ENCODE measurements at regions not wholly inside any gene's neighbourhood (a gene's known extent, or its start where the extent isn't known, plus 50 kb on each side); places are given as distances from the start of the nearest gene placed in this dataset.

DNA sequence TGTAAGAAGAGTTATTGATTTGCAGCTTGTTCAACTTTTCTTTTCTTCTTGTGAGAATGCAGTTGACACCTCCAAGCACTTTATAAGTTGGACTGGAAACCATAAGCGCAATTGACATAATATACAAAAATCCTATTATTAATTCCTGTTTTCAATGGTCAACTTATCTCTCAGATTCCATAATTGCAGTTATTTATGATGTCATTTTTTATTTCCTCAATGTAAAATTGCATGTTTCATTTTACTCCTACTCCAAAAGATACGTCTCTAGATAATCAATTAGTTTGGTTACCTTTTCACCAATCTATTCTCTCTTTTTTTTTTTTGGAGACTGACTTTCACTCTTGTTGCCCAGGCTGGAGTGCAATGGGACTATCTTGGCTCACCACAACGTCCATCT lies 1416.1 kb upstream of the CDH6 start:
- Histone ChIP-seq H3K23ac (ENCODE audit: low read length in 2 of 2) (no peak overlapping the region), H3K4me1 (ENCODE audit: control insufficient read depth, insufficient read depth, low read depth, low read length) (no peaks in the 10 kb centered on the region), H3K27ac (ENCODE audit: low read length, poor library complexity, severe bottlenecking) (no peak overlapping the region), H3K18ac (ENCODE audit: low read depth in 1 of 2, low read length in 2 of 2) (no peak overlapping the region), H2BK12ac (ENCODE audit: low read length in 2 of 2) (no peak overlapping the region), H2AK5ac (ENCODE audit: low read length, severe bottlenecking) (no peak overlapping the region), H4K91ac (ENCODE audit: low read length) (no peak overlapping the region), H3K36me3 (ENCODE audit: control insufficient read depth in 1 of 2, insufficient read depth in 2 of 2, low read depth in 1 of 2, low read length in 2 of 2) (no peaks in the 10 kb centered on the region), H3K79me1 (replicated peaks; ENCODE audit: low read length, poor library complexity, severe bottlenecking) (no peaks in the 10 kb centered on the region), H2BK120ac (ENCODE audit: low read depth, low read length) (no peak overlapping the region), H3K4ac (ENCODE audit: low read depth in 1 of 2, low read length in 2 of 2) (no peak overlapping the region), H3K27me3 (ENCODE audit: control insufficient read depth in 1 of 2, insufficient read depth in 1 of 2, low read length in 2 of 2) (no peaks in the 10 kb centered on the region), H2AFZ (ENCODE audit: low read depth, low read length) (no peak overlapping the region), H3K4me2 (ENCODE audit: low read length, poor library complexity, severe bottlenecking) (no peak overlapping the region), H3K9ac (ENCODE audit: low read length) (no peak overlapping the region), H3K9me3 (ENCODE audit: control insufficient read depth, low read length) (peaks cover 14% of the 10 kb centered on the region), H2BK5ac (ENCODE audit: low read depth, low read length, poor library complexity, severe bottlenecking) (no peak overlapping the region), H2BK15ac (ENCODE audit: low read depth, poor library complexity, severe bottlenecking) (no peak overlapping the region), H3K14ac (ENCODE audit: low read length in 2 of 2) (no peak overlapping the region), H4K8ac (ENCODE audit: low read length) (no peak overlapping the region), H3K4me3 (ENCODE audit: insufficient read depth in 1 of 2, low read depth in 1 of 2, low read length in 2 of 2) (no peak overlapping the region)
- WGBS: 81% methylated on average over 3 of the region's 3 CpGs
- DNase-seq: no peak

- Histone ChIP-seq H3K9ac (ENCODE audit: low read length) (no peak overlapping the region), H2BK120ac (ENCODE audit: low read depth, low read length) (no peak overlapping the region)
Measured at GRCh38 chr5:29770936-29771335, 1422.5 kb upstream of the CDH6 start.

GRCh38 chr5:29769474-29769873 lies 1424.0 kb upstream of the CDH6 start:
- Histone ChIP-seq H3K79me1 (replicated peaks; ENCODE audit: low read length, poor library complexity, severe bottlenecking) (no peaks in the 10 kb centered on the region), H3K14ac (ENCODE audit: low read length in 2 of 2) (no peak overlapping the region), H3K27me3 (ENCODE audit: control insufficient read depth in 1 of 2, insufficient read depth in 1 of 2, low read length in 2 of 2) (no peaks in the 10 kb centered on the region), H3K9ac (ENCODE audit: low read length) (no peak overlapping the region), H2BK120ac (ENCODE audit: low read depth, low read length) (no peak overlapping the region), H2BK12ac (ENCODE audit: low read length in 2 of 2) (no peak overlapping the region), H2AFZ (ENCODE audit: low read depth, low read length) (no peak overlapping the region), H2BK15ac (ENCODE audit: low read depth, poor library complexity, severe bottlenecking) (no peak overlapping the region), H3K23ac (ENCODE audit: low read length in 2 of 2) (no peak overlapping the region), H3K36me3 (ENCODE audit: control insufficient read depth in 1 of 2, insufficient read depth in 2 of 2, low read depth in 1 of 2, low read length in 2 of 2) (no peaks in the 10 kb centered on the region), H4K91ac (ENCODE audit: low read length) (no peak overlapping the region), H3K18ac (ENCODE audit: low read depth in 1 of 2, low read length in 2 of 2) (no peak overlapping the region), H2AK5ac (ENCODE audit: low read length, severe bottlenecking) (no peak overlapping the region), H3K9me3 (ENCODE audit: control insufficient read depth, low read length) (peaks cover 10% of the 10 kb centered on the region), H3K4ac (ENCODE audit: low read depth in 1 of 2, low read length in 2 of 2) (no peak overlapping the region), H4K8ac (ENCODE audit: low read length) (no peak overlapping the region), H3K4me3 (ENCODE audit: insufficient read depth in 1 of 2, low read depth in 1 of 2, low read length in 2 of 2) (no peak overlapping the region), H3K27ac (ENCODE audit: low read length, poor library complexity, severe bottlenecking) (no peak overlapping the region), H3K4me1 (ENCODE audit: control insufficient read depth, insufficient read depth, low read depth, low read length) (no peaks in the 10 kb centered on the region), H3K4me2 (ENCODE audit: low read length, poor library complexity, severe bottlenecking) (no peak overlapping the region), H2BK5ac (ENCODE audit: low read depth, low read length, poor library complexity, severe bottlenecking) (no peak overlapping the region)
- WGBS: 100% methylated on average over 5 of the region's 5 CpGs
- no peak for DNase-seq

More at GRCh38 chr5:29770936-29771335, 1422.5 kb upstream of the CDH6 start:
- no peaks in the 10 kb centered on the region for H3K27me3 ChIP-seq (ENCODE audit: control insufficient read depth in 1 of 2, insufficient read depth in 1 of 2, low read length in 2 of 2)
- no peak overlapping the region for H3K27ac ChIP-seq (ENCODE audit: low read length, poor library complexity, severe bottlenecking)
- no peaks in the 10 kb centered on the region for H3K4me1 ChIP-seq (ENCODE audit: control insufficient read depth, insufficient read depth, low read depth, low read length)
- H4K91ac ChIP-seq (ENCODE audit: low read length): no peak overlapping the region
- peaks cover 12% of the 10 kb centered on the region for H3K9me3 ChIP-seq (ENCODE audit: control insufficient read depth, low read length)
- no peak overlapping the region for H2BK15ac ChIP-seq (ENCODE audit: low read depth, poor library complexity, severe bottlenecking)
- no peak overlapping the region for H4K8ac ChIP-seq (ENCODE audit: low read length)
- H3K18ac ChIP-seq (ENCODE audit: low read depth in 1 of 2, low read length in 2 of 2): no peak overlapping the region
- no peaks in the 10 kb centered on the region for H3K36me3 ChIP-seq (ENCODE audit: control insufficient read depth in 1 of 2, insufficient read depth in 2 of 2, low read depth in 1 of 2, low read length in 2 of 2)
- H2BK5ac ChIP-seq (ENCODE audit: low read depth, low read length, poor library complexity, severe bottlenecking): no peak overlapping the region
- no peak overlapping the region for H3K14ac ChIP-seq (ENCODE audit: low read length in 2 of 2)
- no peaks in the 10 kb centered on the region for H3K79me1 ChIP-seq (replicated peaks; ENCODE audit: low read length, poor library complexity, severe bottlenecking)
- H3K4ac ChIP-seq (ENCODE audit: low read depth in 1 of 2, low read length in 2 of 2): no peak overlapping the region
- H3K4me2 ChIP-seq (ENCODE audit: low read length, poor library complexity, severe bottlenecking): no peak overlapping the region
- WGBS: 63% methylated on average over 2 of the region's 2 CpGs
- no peak for DNase-seq
- no peak overlapping the region for H2AFZ ChIP-seq (ENCODE audit: low read depth, low read length)
- H2BK12ac ChIP-seq (ENCODE audit: low read length in 2 of 2): no peak overlapping the region
- no peak overlapping the region for H3K4me3 ChIP-seq (ENCODE audit: insufficient read depth in 1 of 2, low read depth in 1 of 2, low read length in 2 of 2)
- H2AK5ac ChIP-seq (ENCODE audit: low read length, severe bottlenecking): no peak overlapping the region
- no peak overlapping the region for H3K23ac ChIP-seq (ENCODE audit: low read length in 2 of 2)

GRCh38 chr5:29758986-29759421 lies 1434.5 kb upstream of the CDH6 start:
- Histone ChIP-seq H2BK15ac (ENCODE audit: low read depth, poor library complexity, severe bottlenecking) (no peak overlapping the region), H3K4me1 (ENCODE audit: control insufficient read depth, insufficient read depth, low read depth, low read length) (no peaks in the 10 kb centered on the region), H3K27me3 (ENCODE audit: control insufficient read depth in 1 of 2, insufficient read depth in 1 of 2, low read length in 2 of 2) (no peaks in the 10 kb centered on the region), H4K8ac (ENCODE audit: low read length) (no peak overlapping the region), H3K18ac (ENCODE audit: low read depth in 1 of 2, low read length in 2 of 2) (no peak overlapping the region), H3K27ac (ENCODE audit: low read length, poor library complexity, severe bottlenecking) (no peak overlapping the region), H3K14ac (ENCODE audit: low read length in 2 of 2) (no peak overlapping the region), H2AFZ (ENCODE audit: low read depth, low read length) (no peak overlapping the region), H2BK120ac (ENCODE audit: low read depth, low read length) (no peak overlapping the region), H3K4me2 (ENCODE audit: low read length, poor library complexity, severe bottlenecking) (no peak overlapping the region), H2BK5ac (ENCODE audit: low read depth, low read length, poor library complexity, severe bottlenecking) (no peak overlapping the region), H3K4ac (ENCODE audit: low read depth in 1 of 2, low read length in 2 of 2) (no peak overlapping the region), H3K9ac (ENCODE audit: low read length) (no peak overlapping the region), H3K79me1 (replicated peaks; ENCODE audit: low read length, poor library complexity, severe bottlenecking) (no peaks in the 10 kb centered on the region), H3K36me3 (ENCODE audit: control insufficient read depth in 1 of 2, insufficient read depth in 2 of 2, low read depth in 1 of 2, low read length in 2 of 2) (no peaks in the 10 kb centered on the region), H2AK5ac (ENCODE audit: low read length, severe bottlenecking) (no peak overlapping the region), H4K91ac (ENCODE audit: low read length) (no peak overlapping the region), H3K9me3 (ENCODE audit: control insufficient read depth, low read length) (peaks cover 14% of the 10 kb centered on the region), H3K4me3 (ENCODE audit: insufficient read depth in 1 of 2, low read depth in 1 of 2, low read length in 2 of 2) (no peak overlapping the region), H3K23ac (ENCODE audit: low read length in 2 of 2) (no peak overlapping the region), H2BK12ac (ENCODE audit: low read length in 2 of 2) (no peak overlapping the region)
- DNase-seq: no peak
- WGBS: 65% methylated on average over 2 of the region's 3 CpGs
